ENCODE measurements at regions not wholly inside any gene's neighbourhood (a gene's known extent, or its start where the extent isn't known, plus 50 kb on each side); places are given as distances from the start of the nearest gene placed in this dataset.

- DNase-seq (ENCODE audit: low read depth), result no peak
- no peak for TF ChIP-seq CTCF (conservative IDR thresholded peaks at IDR 0.05; ENCODE audit: low read length)
- H3K4me3 ChIP-seq (ENCODE audit: low read length), result no peak overlapping the region
Observed at GRCh38 chr22:33202455-33202854, 144.3 kb upstream of the SYN3 start.

- TF ChIP-seq CTCF (conservative IDR thresholded peaks at IDR 0.05; ENCODE audit: low read length), result no peak
- DNase-seq (ENCODE audit: low read depth), result no peak
- H3K4me3 ChIP-seq (ENCODE audit: low read length), result no peak overlapping the region
Observed at GRCh38 chr22:33194529-33195077, 136.4 kb upstream of the SYN3 start.

GRCh38 chr22:33192156-33192555 is 134.0 kb upstream of the SYN3 start:
- no peak overlapping the region for H3K4me3 ChIP-seq (ENCODE audit: low read length)
- no peak for TF ChIP-seq CTCF (conservative IDR thresholded peaks at IDR 0.05; ENCODE audit: low read length)
- no peak for DNase-seq (ENCODE audit: low read depth)

- TF ChIP-seq CTCF (conservative IDR thresholded peaks at IDR 0.05; ENCODE audit: low read length), result no peak
- H3K4me3 ChIP-seq (ENCODE audit: low read length), result no peak overlapping the region
- DNase-seq (ENCODE audit: low read depth), result no peak
Observed at GRCh38 chr22:33188326-33188725, 130.1 kb upstream of the SYN3 start.

GRCh38 chr22:33186816-33187215 is 128.6 kb upstream of the SYN3 start:
- no peak for DNase-seq (ENCODE audit: low read depth)
- no peak overlapping the region for H3K4me3 ChIP-seq (ENCODE audit: low read length)
- TF ChIP-seq CTCF (conservative IDR thresholded peaks at IDR 0.05; ENCODE audit: low read length), result no peak

- TF ChIP-seq CTCF (conservative IDR thresholded peaks at IDR 0.05; ENCODE audit: low read length), result no peak
- no peak overlapping the region for H3K4me3 ChIP-seq (ENCODE audit: low read length)
- DNase-seq (ENCODE audit: low read depth), result peak; percentile 25
Observed at GRCh38 chr22:33180356-33180755, 122.2 kb upstream of the SYN3 start.

- H3K4me3 ChIP-seq (ENCODE audit: low read length), result no peak overlapping the region
- no peak for TF ChIP-seq CTCF (conservative IDR thresholded peaks at IDR 0.05; ENCODE audit: low read length)
- no peak for DNase-seq (ENCODE audit: low read depth)
Observed at GRCh38 chr22:33167998-33168790, 110.0 kb upstream of the SYN3 start.

Data from AG10803 (cell line).